GM19043 (cell line): ENCODE measurements at regions not wholly inside any gene's neighbourhood (a gene's known extent, or its start where the extent isn't known, plus 50 kb on each side); places are given as distances from the start of the nearest gene placed in this dataset.

Experiments
- ATAC-seq: cut with Tn5 transposase; IDR thresholded peaks from one replicate; pipeline ENCODE4 v1.9.1; 2021; ENCODE audit warnings: low read depth; ENCODE audit not compliant: unreplicated experiment

DNA sequence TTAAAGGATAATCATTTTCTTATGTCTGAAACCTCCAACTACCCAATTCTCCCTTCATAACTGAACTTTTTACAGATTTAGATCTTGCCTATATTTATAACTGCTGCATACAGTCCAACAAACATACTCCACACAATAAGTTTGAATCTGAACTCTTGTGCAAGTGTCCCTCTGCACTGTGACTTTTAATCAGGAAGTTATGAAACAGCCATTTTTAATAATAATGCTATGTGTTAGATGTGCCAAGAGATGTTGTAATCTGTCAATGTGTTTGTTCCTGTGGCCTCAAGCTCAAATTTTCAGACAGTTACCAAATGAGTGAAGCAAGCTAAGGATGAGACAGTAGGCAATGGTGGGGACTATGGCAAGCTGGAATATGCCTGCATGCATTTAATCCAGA is 57.6 kb upstream of the MTAP start:
- ATAC-seq, result no peak

DNA sequence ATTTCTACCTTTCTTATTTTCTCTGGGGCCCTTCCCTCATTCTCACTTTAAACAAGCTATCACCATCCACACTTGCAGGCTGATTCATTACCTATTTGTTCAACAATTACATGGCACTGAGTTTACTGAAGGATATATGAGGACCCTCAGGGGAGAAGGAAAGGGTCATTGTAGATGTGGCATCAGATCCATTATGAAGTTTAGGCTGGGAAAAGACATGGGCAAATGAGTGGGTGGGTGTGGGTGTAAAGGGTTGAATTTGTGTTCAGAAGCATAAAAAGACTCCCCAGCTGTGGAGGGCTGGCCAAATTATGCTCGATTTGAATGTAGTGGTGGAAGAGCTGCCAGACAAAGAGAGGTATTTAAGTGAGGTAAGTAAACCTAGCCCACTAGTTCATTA is 55.9 kb upstream of the MTAP start:
- no peak for ATAC-seq

DNA sequence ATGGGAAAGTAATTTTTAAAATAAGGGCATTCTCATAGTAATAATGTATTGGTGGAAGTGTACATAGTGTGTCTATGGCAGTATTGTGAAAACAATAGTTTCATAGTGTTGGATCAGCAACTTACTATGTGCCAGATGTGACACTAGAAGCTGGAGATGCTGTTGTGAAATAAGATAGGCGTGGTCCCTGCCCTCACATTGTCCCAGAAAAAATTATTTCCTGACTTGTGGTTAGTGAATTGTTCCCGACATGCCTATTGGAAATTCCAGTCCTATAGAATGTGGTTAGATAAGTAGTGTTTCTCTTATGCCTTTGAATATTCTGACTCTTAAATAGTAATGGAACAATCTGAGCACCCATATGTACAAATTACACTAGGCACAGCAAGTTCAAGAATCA is 55.3 kb upstream of the MTAP start:
- no peak for ATAC-seq

DNA sequence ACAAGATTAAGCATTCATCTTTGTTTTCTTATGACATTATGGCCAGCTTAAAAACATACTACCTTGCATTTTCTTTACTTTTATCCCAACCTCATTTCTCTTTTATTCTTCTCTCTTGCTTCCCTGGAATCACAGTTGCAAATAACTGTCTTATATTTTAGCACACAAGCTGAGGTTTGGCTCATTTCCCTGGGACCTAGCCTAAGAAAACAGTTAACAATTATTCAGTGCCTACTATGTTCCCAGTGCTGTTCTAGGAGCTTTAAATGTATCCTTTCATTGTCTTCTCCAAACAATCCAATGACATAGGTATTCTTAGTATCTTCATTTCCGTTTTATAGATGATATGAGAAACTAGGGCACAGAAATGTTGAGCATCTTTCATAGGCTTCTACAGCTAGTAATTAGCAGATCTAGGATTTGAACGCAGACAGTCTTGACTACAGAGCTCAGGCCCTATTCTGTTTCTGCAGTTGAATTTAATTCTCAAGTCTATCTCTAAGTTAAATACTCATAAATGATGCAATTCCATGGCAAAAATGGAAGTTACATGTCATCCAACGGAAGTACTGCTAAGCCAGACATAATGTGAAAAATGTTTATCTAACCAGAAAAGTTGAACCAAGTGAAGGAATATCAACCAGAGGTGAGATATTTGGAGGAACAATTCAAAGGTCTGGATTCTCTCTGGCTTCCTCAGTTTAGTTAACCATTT is 52.3 kb upstream of the MTAP start:
- ATAC-seq, result no peak

DNA sequence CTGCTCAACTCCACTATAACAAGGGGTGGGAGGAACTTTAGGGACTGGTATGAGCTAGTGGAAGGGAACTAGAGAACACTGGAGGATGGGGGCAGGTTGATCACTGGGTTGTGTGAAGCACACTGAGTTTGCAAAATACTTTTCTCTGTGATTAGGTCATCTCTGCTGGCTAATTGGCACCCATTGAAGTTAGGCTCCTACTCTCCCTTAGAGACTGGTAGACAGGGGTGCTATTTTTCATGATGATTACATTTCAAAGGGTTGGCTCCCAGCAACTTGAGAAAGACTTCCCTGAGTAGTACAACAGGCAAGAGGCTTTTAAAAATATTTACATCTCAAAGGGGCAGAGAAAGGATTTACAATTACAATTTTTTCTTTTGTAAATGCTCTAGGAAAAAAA is 50.4 kb upstream of the MTAP start:
- no peak for ATAC-seq
